ENCODE measurements at regions not wholly inside any gene's neighbourhood (a gene's known extent, or its start where the extent isn't known, plus 50 kb on each side); places are given as distances from the start of the nearest gene placed in this dataset.

DNA sequence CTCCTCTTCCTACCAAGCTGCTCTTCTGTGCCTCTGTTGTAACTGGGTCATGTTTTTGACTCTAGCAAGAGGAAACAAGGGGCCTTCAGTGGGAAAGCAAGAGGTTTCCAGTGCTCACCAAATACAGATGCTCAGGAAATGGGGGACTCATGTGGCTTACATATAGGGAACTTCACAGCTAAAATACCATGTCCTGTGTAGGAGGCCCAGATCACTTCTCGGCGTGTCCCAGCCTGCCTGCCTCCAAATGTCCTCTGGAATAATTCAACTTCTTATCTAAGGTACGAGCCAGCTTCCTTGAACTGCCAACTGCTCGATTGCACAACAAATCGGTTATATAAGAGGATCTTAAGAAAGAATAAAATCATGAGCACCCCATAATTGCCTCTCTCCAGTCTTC, 161.3 kb downstream of the KIT start:
- Mint-ChIP-seq H3K36me3 (ENCODE audit: low read depth) (peaks cover 3% of the 10 kb centered on the region), H3K27ac (ENCODE audit: unreplicated experiment) (no peak overlapping the region), H3K27me3 (ENCODE audit: low read depth) (no peaks in the 10 kb centered on the region), H3K4me1 (no peaks in the 10 kb centered on the region), H3K9me3 (peaks cover 3% of the 10 kb centered on the region), H3K4me3 (no peak overlapping the region)
- TF ChIP-seq, protein P1, sequence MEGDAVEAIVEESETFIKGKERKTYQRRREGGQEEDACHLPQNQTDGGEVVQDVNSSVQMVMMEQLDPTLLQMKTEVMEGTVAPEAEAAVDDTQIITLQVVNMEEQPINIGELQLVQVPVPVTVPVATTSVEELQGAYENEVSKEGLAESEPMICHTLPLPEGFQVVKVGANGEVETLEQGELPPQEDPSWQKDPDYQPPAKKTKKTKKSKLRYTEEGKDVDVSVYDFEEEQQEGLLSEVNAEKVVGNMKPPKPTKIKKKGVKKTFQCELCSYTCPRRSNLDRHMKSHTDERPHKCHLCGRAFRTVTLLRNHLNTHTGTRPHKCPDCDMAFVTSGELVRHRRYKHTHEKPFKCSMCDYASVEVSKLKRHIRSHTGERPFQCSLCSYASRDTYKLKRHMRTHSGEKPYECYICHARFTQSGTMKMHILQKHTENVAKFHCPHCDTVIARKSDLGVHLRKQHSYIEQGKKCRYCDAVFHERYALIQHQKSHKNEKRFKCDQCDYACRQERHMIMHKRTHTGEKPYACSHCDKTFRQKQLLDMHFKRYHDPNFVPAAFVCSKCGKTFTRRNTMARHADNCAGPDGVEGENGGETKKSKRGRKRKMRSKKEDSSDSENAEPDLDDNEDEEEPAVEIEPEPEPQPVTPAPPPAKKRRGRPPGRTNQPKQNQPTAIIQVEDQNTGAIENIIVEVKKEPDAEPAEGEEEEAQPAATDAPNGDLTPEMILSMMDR (conservative IDR thresholded peaks at IDR 0.05), result no peak
- DNase-seq (ENCODE audit: low read depth, low spot score), result no peak

DNA sequence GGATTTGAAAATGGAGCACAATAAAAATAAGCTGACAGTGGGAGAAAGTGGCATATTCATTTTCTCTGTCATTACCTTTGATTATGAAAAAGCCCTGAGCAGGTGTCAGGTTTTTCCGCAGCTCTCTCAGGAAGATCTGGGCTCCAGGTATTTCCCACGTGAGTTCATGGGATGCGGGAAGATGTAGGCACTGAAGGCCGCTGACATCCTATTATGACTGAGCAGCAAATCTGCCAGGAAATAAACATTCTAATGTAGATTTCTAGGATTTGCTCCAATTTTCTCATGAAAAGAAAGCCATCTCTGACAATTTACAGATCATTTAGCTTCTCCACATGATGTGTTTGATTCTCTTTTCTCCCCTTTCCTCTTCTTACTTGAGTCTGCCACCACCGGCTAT, 160.7 kb downstream of the KIT start:
- Mint-ChIP-seq H3K4me1 (no peaks in the 10 kb centered on the region), H3K36me3 (ENCODE audit: low read depth) (peaks cover 3% of the 10 kb centered on the region), H3K9me3 (peaks cover 3% of the 10 kb centered on the region), H3K4me3 (no peak overlapping the region), H3K27ac (ENCODE audit: unreplicated experiment) (no peak overlapping the region), H3K27me3 (ENCODE audit: low read depth) (no peaks in the 10 kb centered on the region)
- no peak for DNase-seq (ENCODE audit: low read depth, low spot score)
- TF ChIP-seq, protein P1 (conservative IDR thresholded peaks at IDR 0.05), result no peak

DNA sequence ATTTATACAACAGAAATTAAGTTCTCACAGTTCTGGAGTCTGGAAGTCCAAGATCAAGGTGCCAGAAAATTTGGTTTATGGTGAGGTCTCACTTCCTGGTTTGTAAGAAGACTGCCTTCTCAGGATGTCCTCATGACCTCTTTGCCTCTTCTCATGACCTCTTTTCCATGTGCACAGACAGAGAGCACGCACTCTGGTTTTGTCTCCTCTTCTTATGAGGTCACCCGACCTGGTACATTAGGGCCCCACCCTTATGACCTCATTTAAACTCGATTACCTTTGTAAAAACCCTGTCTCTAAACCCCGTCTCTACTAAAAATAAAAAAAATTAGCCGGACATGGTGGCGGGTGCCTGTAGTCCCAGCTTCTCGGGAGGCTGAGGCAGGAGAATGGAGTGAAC, 155.9 kb downstream of the KIT start:
- Mint-ChIP-seq H3K4me1 (no peaks in the 10 kb centered on the region), H3K4me3 (no peak overlapping the region), H3K9me3 (peaks cover 9% of the 10 kb centered on the region), H3K36me3 (ENCODE audit: low read depth) (peaks cover 5% of the 10 kb centered on the region), H3K27ac (ENCODE audit: unreplicated experiment) (no peak overlapping the region), H3K27me3 (ENCODE audit: low read depth) (no peaks in the 10 kb centered on the region)
- no peak for DNase-seq (ENCODE audit: low read depth, low spot score)
- TF ChIP-seq, protein P1 (conservative IDR thresholded peaks at IDR 0.05), result no peak

DNA sequence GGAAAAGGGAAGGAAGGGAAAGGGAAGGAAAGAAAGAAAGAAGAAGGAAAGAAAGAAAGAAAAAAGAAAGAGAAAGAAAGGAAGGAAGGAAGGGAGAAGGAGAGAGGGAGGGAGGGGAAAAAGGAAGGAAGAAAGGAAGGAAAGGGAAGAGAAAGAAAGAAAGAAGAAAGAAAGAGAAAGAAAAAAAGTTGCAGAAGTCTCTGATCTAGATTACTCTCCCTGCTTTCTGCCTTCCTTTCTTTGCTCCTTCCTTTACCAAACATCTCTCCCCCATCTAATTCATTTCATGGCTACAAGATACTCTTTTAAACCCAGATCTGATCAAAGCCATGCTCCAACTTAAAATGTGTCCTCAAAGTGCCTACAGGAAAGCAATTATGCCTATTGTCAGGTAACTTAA, 148.6 kb downstream of the KIT start:
- TF ChIP-seq, protein P1 (conservative IDR thresholded peaks at IDR 0.05), result no peak
- H3K36me3 Mint-ChIP-seq (ENCODE audit: low read depth), result peaks cover 2% of the 10 kb centered on the region
- H3K27me3 Mint-ChIP-seq (ENCODE audit: low read depth), result peaks cover 2% of the 10 kb centered on the region
- no peak overlapping the region for H3K4me3 Mint-ChIP-seq
- DNase-seq (ENCODE audit: low read depth, low spot score), result no peak
- peaks cover 8% of the 10 kb centered on the region for H3K4me1 Mint-ChIP-seq
- no peak overlapping the region for H3K27ac Mint-ChIP-seq (ENCODE audit: unreplicated experiment)
- peaks cover 7% of the 10 kb centered on the region for H3K9me3 Mint-ChIP-seq

DNA sequence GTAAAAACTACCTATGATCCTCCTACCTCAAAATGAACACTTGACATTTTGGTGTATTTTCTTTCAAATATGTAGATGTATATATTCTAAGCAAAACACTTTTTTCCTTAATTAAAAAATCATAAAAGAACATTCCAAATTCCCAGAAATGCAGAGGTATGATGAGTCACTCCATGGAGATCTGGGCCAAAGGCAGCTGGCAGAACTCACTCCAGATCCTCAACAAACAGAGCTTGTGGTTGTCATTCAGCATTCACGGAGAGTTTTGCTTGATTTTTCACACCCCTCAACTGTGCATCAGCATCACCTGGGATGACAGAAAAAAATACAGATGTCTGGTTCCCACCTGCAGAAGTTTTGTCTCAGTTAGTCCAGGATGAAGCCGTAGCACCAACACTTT, 144.6 kb downstream of the KIT start:
- TF ChIP-seq, protein P1 (conservative IDR thresholded peaks at IDR 0.05), result no peak
- H3K36me3 Mint-ChIP-seq (ENCODE audit: low read depth), result peaks cover 2% of the 10 kb centered on the region
- H3K4me3 Mint-ChIP-seq, result no peak overlapping the region
- H3K27me3 Mint-ChIP-seq (ENCODE audit: low read depth), result peaks cover 2% of the 10 kb centered on the region
- H3K4me1 Mint-ChIP-seq, result peaks cover 11% of the 10 kb centered on the region
- H3K27ac Mint-ChIP-seq (ENCODE audit: unreplicated experiment), result no peak overlapping the region
- DNase-seq (ENCODE audit: low read depth, low spot score), result no peak
- peaks cover 8% of the 10 kb centered on the region for H3K9me3 Mint-ChIP-seq

Data from neural crest cell (in vitro differentiated cells).